NCI-H748 (cell line): ENCODE measurements at regions not wholly inside any gene's neighbourhood (a gene's known extent, or its start where the extent isn't known, plus 50 kb on each side); places are given as distances from the start of the nearest gene placed in this dataset.

Source experiments
- DNase-seq: peaks from one replicate; lab custom pipeline; 2025; ENCODE audit not compliant: unreplicated experiment; lab: John Stamatoyannopoulos, UW

- no peak for DNase-seq
Observed at GRCh38 chr15:61684749-61685467, 375.3 kb downstream of the VPS13C start.

- no peak for DNase-seq
Observed at GRCh38 chr15:61682891-61683735, 377.1 kb downstream of the VPS13C start.

- no peak for DNase-seq
Observed at GRCh38 chr15:61681676-61682075, 378.6 kb downstream of the VPS13C start.

- no peak for DNase-seq
Observed at GRCh38 chr15:61681038-61681418, 379.2 kb downstream of the VPS13C start.

- DNase-seq, result no peak
Observed at GRCh38 chr15:61680260-61681037, 379.8 kb downstream of the VPS13C start.

- DNase-seq, result no peak
Observed at GRCh38 chr15:61671736-61672135, 388.5 kb downstream of the VPS13C start.

- no peak for DNase-seq
Observed at GRCh38 chr15:61668444-61668843, 391.8 kb downstream of the VPS13C start.

GRCh38 chr15:61661791-61662190 lies 398.5 kb downstream of the VPS13C start:
- DNase-seq, result no peak

GRCh38 chr15:61660579-61660978 lies 399.7 kb downstream of the VPS13C start:
- no peak for DNase-seq

- DNase-seq, result no peak
Observed at GRCh38 chr15:61659566-61660190, 400.6 kb downstream of the VPS13C start.

GRCh38 chr15:61657461-61657860 lies 402.8 kb downstream of the VPS13C start:
- DNase-seq, result no peak

GRCh38 chr15:61656391-61656790 lies 403.9 kb downstream of the VPS13C start:
- no peak for DNase-seq

GRCh38 chr15:61655881-61656280 lies 404.4 kb downstream of the VPS13C start:
- DNase-seq, result no peak

GRCh38 chr15:61654918-61655317 lies 405.3 kb downstream of the VPS13C start:
- no peak for DNase-seq

- DNase-seq, result no peak
Observed at GRCh38 chr15:61654002-61654740, 406.1 kb downstream of the VPS13C start.

GRCh38 chr15:61653110-61653509 lies 407.1 kb downstream of the VPS13C start:
- no peak for DNase-seq

GRCh38 chr15:61651267-61651666 lies 409.0 kb downstream of the VPS13C start:
- no peak for DNase-seq

- DNase-seq, result no peak
Observed at GRCh38 chr15:61649046-61649445, 411.2 kb downstream of the VPS13C start.

- no peak for DNase-seq
Observed at GRCh38 chr15:61644550-61644949, 415.4 kb upstream of the RORA start.

GRCh38 chr15:61641645-61642044 lies 412.5 kb upstream of the RORA start:
- no peak for DNase-seq
